ENCODE measurements at regions not wholly inside any gene's neighbourhood (a gene's known extent, or its start where the extent isn't known, plus 50 kb on each side); places are given as distances from the start of the nearest gene placed in this dataset.

DNA sequence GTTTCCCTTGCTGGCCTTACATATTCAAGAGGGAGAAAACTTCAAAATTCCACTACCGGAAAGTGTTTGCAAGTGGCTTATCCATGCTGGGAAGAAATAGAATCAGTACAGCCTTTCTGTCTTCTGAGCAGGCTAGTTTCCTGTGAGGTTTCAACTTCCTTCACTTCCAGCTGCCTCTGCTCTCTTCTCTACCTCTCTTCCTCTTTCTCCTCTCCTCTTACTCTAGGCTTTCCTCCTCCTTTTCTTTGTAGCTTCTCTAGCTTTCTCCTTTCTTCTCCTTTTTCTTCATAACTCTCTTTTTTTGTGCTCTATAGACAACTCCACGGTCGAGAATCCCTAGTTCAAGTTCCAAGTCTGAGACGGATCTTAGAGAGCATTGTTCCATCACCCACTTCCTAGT, 421.8 kb downstream of the ETS1 start:
- no peaks in the 10 kb centered on the region for H3K4me1 ChIP-seq
- no peaks in the 10 kb centered on the region for H3K9me3 ChIP-seq (replicated peaks)
- DNase-seq = no peak
- H3K36me3 ChIP-seq = no peaks in the 10 kb centered on the region
- no peaks in the 10 kb centered on the region for H3K27me3 ChIP-seq
- H3K4me3 ChIP-seq = no peak overlapping the region
- H3K27ac ChIP-seq = no peak overlapping the region

DNA sequence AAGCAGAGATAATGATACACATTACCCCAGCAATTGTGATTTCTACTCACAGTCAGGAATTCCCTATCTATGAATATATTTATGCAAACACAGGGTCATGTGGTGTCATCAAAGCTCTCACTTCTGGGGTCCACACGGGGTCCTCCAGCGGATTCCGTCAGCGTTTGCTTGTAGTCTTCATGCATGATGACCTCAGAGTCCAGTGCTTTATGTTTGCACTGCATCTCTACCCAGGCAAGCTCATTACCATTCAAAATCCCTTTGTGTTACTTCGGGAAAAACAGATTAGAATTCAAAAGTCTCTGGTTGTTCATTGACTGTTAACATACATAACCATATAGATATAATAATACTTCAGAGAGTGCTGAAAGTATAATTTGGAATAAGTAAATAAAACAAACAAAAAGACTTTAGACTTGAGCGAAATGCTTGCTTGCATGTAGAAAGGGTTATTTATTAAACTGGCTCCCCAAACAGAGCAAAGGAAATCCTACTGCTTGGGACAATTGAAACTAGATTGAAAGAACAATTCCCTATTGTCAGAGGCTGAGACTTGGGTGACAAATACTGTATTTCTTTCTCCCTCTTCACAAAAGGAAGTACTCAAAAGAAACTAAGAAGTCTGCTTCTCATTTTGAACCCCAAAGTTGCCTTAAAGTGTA, 423.1 kb downstream of the ETS1 start:
- H3K4me3 ChIP-seq = no peak overlapping the region
- no peaks in the 10 kb centered on the region for H3K27me3 ChIP-seq
- no peaks in the 10 kb centered on the region for H3K36me3 ChIP-seq
- H3K9me3 ChIP-seq (replicated peaks) = no peaks in the 10 kb centered on the region
- H3K27ac ChIP-seq = no peak overlapping the region
- no peak for DNase-seq
- H3K4me1 ChIP-seq = no peaks in the 10 kb centered on the region

DNA sequence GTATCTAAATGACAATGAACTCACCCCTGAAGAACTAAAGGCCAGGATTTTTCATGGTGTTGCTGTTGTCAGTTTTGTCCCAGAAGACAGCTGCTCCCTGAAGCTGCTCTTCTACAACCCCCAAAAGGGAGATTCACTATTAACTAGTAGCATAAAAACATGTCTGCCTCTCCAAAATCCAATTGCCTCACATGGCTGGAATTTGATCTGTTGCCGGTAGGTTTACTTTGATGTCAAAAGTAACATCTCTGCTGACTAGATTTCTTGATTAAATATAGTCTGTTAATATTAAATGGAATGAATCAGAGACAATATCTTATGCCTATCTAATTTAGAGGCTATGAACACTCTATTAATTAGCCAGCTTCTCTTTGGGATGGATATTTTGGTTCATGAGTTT, 425.4 kb downstream of the ETS1 start:
- no peak for DNase-seq
- no peaks in the 10 kb centered on the region for H3K36me3 ChIP-seq
- H3K27me3 ChIP-seq = no peaks in the 10 kb centered on the region
- H3K9me3 ChIP-seq (replicated peaks) = no peaks in the 10 kb centered on the region
- H3K4me3 ChIP-seq = no peak overlapping the region
- H3K4me1 ChIP-seq = no peaks in the 10 kb centered on the region
- no peak overlapping the region for H3K27ac ChIP-seq

DNA sequence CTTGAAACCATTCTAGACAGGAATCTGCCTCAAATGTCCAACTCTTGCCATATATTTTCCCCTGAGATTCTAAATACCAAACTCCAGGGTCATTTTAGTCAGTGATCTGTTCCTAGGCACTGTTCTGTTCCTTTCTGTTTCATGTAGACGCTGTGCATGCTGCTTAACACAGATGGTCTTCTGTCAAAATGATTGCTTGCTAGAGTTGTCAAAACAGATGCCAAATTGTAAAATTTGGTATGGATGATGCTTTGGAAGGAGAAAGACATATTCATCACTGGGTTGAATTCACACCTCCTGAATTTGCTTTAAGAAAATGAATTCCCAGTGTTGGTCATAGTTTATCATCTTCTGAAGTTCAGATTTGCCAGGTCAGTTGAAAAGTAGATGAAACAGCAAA, 425.9 kb downstream of the ETS1 start:
- no peak for DNase-seq
- H3K9me3 ChIP-seq (replicated peaks) = no peaks in the 10 kb centered on the region
- H3K27me3 ChIP-seq = no peaks in the 10 kb centered on the region
- H3K4me3 ChIP-seq = no peak overlapping the region
- no peak overlapping the region for H3K27ac ChIP-seq
- H3K4me1 ChIP-seq = no peaks in the 10 kb centered on the region
- no peaks in the 10 kb centered on the region for H3K36me3 ChIP-seq

DNA sequence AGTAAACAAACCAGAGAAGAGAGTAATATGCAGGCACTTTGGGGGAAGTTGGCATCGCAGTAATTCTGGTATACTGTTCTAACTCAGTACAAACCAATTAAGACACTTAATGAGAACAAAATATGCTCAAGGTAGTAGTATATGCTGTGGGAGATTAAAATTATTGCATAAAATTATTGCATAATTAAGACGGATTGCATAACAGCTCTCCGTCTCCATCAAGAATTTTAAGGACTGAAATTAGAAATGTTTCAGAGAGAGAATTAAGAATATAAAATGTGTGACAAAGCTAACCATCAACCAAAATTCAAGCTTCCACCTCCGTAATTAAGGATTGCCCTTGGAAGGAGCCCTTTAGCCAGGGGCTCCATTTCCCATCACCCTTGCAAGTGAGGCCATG, 428.5 kb downstream of the ETS1 start:
- no peaks in the 10 kb centered on the region for H3K36me3 ChIP-seq
- no peaks in the 10 kb centered on the region for H3K9me3 ChIP-seq (replicated peaks)
- no peaks in the 10 kb centered on the region for H3K4me1 ChIP-seq
- no peak overlapping the region for H3K4me3 ChIP-seq
- no peaks in the 10 kb centered on the region for H3K27me3 ChIP-seq
- no peak for DNase-seq
- no peak overlapping the region for H3K27ac ChIP-seq

DNA sequence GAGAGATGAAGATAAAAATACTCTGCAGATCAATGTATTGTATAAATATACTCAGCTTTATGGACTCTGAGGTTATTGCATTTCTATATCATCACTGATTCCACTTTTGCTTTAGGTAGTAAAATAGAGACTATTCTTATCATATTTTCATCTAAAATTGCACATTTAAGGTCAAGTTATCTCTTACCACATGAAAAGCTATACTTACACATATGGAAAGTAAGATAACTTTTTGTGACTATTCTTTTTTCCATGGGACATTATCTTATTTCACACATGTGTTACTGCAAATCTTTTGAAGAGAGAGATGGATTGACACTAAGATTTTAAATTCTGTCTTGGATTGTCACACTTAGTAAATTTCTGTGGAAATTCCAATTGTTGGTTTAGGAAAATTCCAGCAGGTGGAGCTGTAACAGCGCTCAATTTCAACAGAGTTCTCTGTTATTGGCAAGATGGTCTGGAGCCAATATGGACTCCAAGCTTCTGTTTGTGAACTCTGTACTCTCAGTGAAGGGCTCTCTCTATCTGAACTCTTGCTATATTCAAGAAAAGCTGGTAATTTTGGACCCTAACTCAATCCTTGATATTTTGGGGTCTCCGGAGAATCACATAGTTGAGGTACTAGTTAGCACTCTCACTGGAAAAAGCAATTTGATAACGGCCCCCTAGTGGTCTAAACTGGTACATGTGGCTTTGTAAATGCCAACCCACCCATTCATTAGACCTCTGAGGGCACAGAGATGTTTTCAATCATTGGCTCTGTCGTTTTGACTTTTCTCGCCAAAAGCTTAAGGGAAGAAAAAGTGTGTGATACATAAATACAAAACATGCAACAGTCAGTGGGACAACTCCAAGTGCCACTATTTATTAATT, 429.7 kb downstream of the ETS1 start:
- Histone ChIP-seq H3K27me3 (no peaks in the 10 kb centered on the region), H3K36me3 (no peaks in the 10 kb centered on the region), H3K4me1 (no peaks in the 10 kb centered on the region), H3K9me3 (replicated peaks) (no peaks in the 10 kb centered on the region), H3K4me3 (peak overlapping the region; percentile 47), H3K27ac (peak overlapping the region; percentile 58)
- peak; percentile 42 to 76 for DNase-seq

DNA sequence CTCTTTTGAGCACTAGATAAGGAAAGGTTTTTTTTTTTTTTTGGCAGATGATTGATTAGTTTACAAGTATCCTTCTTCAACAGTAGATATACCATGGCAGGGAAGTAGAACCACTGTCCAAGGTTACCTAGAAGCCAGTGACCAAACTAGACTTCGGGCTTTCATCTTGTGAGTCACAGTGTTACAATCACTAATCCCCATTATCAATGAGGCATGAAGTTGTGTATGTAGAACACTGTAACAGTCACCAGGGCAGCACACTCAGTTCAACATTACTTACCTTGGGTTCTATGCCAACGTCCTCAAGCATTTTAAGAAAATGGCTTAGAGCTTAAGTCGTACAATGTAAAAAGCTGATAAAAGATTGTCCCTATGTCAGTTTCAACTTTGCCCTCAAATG, 430.9 kb downstream of the ETS1 start:
- no peak for DNase-seq
- no peaks in the 10 kb centered on the region for H3K4me1 ChIP-seq
- H3K9me3 ChIP-seq (replicated peaks) = no peaks in the 10 kb centered on the region
- H3K36me3 ChIP-seq = no peaks in the 10 kb centered on the region
- no peak overlapping the region for H3K4me3 ChIP-seq
- no peak overlapping the region for H3K27ac ChIP-seq
- no peaks in the 10 kb centered on the region for H3K27me3 ChIP-seq

DNA sequence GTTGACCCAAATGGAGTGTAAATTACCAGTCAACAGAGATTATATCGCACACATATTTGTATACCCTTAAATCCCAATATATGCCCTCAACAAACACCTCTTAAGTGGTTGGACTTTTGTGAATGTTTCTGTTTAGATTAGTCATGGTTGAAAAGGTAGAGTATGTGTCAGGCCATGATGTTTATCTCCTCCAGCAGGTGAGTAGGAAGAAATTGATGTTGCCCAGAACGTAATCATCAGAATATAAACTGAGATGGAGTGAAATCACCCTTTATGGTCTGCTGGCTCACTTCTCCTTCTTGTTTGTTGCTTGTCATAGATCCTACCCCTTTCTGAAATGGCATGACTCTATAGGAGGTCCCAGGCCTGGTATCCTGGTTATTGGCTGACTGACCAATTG, 431.8 kb downstream of the ETS1 start:
- H3K9me3 ChIP-seq (replicated peaks) = no peaks in the 10 kb centered on the region
- no peaks in the 10 kb centered on the region for H3K27me3 ChIP-seq
- H3K4me1 ChIP-seq = no peaks in the 10 kb centered on the region
- no peak overlapping the region for H3K4me3 ChIP-seq
- no peaks in the 10 kb centered on the region for H3K36me3 ChIP-seq
- no peak for DNase-seq
- no peak overlapping the region for H3K27ac ChIP-seq

DNA sequence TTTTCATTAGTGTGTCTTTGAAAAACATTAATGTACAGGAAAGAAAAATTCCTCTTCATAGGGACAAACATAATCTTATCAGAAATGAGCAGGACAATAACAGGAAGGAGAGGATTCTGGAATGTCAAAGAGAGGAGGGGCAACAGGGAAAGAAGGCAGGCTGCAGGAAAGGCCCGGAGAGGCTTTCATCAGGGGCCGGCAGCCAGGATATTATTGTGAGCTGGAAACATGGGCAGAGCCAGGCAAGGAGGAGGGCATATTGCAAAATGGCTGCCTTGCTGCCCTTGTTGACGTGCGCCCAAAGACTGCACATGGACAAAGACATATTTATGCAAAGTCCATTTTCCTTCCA, 433.7 kb downstream of the ETS1 start:
- no peaks in the 10 kb centered on the region for H3K9me3 ChIP-seq (replicated peaks)
- H3K4me1 ChIP-seq = no peaks in the 10 kb centered on the region
- H3K27ac ChIP-seq = no peak overlapping the region
- DNase-seq = no peak
- H3K27me3 ChIP-seq = no peaks in the 10 kb centered on the region
- H3K36me3 ChIP-seq = no peaks in the 10 kb centered on the region
- H3K4me3 ChIP-seq = no peak overlapping the region

DNA sequence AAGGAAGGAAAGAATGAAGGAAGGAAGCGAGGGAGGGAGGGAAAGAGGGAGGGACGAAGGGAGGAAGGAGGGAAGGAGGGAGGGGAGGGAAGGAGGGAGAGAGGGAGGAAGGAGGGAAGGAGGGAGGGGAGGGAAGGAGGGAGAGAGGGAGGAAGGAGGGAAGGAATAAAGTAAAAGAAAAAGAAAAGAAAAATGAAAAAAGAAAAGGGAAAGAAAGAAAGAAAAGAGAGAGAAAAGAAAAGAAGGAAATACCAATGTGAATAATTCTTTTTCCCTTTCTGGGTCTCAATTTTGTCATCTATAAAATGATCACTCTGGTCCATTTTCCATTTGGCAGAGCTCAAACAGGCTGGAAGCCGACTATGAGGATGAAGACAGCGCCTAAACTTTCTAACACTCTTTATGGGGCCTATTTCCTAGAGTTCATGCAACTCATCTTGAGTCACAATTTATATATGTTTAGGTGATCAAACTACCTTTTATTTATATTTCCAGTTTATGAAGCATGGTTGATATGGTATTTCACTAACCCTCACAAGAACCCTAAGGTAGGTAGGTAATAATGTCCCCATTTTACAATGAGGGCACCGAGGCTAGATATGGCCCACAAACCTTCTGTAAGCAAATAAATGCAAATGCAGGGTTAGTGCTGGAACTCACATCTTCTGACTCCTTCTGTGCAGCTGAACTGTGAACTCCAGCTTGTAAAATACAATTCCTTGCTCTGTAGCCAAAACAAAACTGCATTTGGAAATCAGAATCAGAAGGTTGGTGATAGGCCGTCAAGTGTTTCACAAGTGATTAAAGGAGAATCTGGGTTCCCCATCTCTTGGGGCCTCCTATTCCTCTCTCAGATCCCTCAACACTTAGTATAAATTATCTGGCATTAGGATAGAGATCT, 434.3 kb downstream of the ETS1 start:
- Histone ChIP-seq H3K27ac (no peak overlapping the region), H3K4me1 (no peaks in the 10 kb centered on the region), H3K9me3 (replicated peaks) (no peaks in the 10 kb centered on the region), H3K4me3 (no peak overlapping the region), H3K36me3 (no peaks in the 10 kb centered on the region), H3K27me3 (no peaks in the 10 kb centered on the region)
- DNase-seq = no peak

DNA sequence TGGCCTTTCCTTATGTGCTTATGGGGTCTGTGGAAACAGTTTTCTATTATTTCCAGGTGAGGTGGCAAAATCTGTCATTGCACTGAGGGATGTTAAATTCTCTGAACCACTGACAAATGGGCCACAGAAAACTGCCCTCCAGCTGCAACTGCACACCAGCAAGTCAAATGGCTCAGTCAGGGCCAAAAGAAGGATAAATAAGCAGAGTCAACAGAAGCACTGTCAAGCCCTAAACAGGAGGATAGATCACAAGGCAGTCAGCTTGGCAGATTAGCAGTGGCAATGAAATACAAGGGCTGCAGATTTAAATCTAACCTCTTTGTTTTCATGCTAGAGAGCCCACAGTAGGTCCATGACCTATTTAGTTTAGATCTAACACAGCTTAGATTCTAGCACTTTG, 435.6 kb downstream of the ETS1 start:
- Histone ChIP-seq H3K9me3 (replicated peaks) (no peaks in the 10 kb centered on the region), H3K27me3 (no peaks in the 10 kb centered on the region), H3K4me1 (peaks cover 5% of the 10 kb centered on the region; the same call in 1 of the 2 replicates), H3K36me3 (no peaks in the 10 kb centered on the region), H3K27ac (no peak overlapping the region), H3K4me3 (no peak overlapping the region)
- no peak for DNase-seq

DNA sequence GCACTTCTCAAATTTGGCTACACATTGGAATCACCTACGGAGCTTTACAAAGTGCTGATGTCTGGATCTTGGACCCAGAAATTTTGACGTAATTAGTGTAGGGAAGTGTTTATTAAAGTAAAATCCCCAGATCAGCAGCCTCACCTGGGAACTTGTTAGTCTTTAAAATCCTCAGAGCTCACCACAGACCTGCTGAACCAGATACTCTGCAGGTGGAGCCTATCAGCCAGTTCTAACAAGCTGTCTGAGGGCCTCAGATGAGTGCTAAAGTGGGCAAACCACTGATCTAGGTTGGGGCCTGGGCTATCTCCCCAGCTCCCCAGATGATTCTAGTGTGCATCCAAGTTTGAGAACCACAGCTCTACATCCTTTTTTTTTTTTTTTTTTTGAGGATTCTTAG, 436.0 kb downstream of the ETS1 start:
- no peaks in the 10 kb centered on the region for H3K9me3 ChIP-seq (replicated peaks)
- no peaks in the 10 kb centered on the region for H3K27me3 ChIP-seq
- H3K4me1 ChIP-seq = peaks cover 5% of the 10 kb centered on the region; the same call in 1 of the 2 replicates
- DNase-seq = no peak
- H3K4me3 ChIP-seq = no peak overlapping the region
- no peaks in the 10 kb centered on the region for H3K36me3 ChIP-seq
- H3K27ac ChIP-seq = no peak overlapping the region

DNA sequence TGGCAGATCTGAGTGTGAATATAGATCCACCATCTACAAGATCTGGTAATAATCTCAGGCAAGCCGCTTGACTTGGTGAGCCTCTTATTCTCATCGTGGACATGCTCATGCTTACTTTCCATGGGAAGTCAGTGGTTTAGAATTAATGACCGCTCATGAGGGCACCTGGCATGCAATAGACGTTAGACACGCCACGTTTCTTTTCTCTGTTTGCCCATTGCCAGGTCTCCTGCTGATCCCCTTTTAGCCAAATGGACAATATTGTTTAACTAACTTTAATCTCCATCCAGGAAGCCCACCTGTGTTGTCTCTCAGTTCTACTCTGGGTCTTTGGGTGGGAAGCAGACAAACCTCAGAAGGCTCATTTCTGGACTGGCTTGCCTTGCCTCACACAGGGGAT, 439.1 kb downstream of the ETS1 start:
- H3K27ac ChIP-seq = no peak overlapping the region
- H3K36me3 ChIP-seq = no peaks in the 10 kb centered on the region
- no peaks in the 10 kb centered on the region for H3K9me3 ChIP-seq (replicated peaks)

DNA sequence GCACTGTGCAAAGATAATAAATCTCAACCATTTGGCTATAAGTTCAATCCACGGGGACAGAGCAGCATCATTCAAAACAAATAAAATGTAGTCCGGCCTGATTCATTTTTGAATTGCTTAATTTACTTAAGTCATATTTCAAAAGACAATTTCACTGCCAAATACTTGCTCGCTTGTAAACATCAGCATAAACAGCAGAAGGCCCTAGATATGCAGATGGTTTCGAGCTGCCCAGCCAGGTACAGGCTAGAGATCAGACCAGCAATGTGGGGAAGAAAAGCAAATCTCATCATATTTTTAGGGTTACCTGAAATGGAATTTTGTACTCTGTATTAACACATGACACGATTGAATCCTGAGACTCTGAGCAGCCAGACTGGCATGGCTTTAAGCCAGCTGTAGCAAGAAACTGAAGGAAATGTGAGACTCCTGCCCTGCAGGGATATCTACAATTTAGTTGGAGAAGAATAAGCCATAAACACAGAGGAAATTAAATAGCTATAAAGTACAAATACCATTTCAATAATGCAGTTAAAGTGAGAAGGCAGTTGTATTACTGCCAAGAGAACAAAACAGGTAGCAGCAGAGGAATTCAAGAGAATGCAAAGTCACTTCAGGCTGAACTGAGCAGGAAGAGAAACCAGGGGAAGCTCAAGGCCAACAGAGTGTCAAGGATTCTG, 440.3 kb downstream of the ETS1 start:
- Histone ChIP-seq H3K36me3 (no peaks in the 10 kb centered on the region), H3K27me3 (no peaks in the 10 kb centered on the region), H3K27ac (no peak overlapping the region), H3K9me3 (replicated peaks) (no peaks in the 10 kb centered on the region), H3K4me1 (peaks cover 5% of the 10 kb centered on the region; the same call in 1 of the 2 replicates), H3K4me3 (no peak overlapping the region)
- DNase-seq = no peak

More for the DNA sequence above, 439.1 kb downstream of the ETS1 start:
- H3K4me1 ChIP-seq = peaks cover 5% of the 10 kb centered on the region; the same call in 1 of the 2 replicates
- H3K27me3 ChIP-seq = no peaks in the 10 kb centered on the region
- DNase-seq = no peak
- H3K4me3 ChIP-seq = no peak overlapping the region

Data from SJCRH30 (cell line).